ENCODE measurements at regions not wholly inside any gene's neighbourhood (a gene's known extent, or its start where the extent isn't known, plus 50 kb on each side); places are given as distances from the start of the nearest gene placed in this dataset.

DNA sequence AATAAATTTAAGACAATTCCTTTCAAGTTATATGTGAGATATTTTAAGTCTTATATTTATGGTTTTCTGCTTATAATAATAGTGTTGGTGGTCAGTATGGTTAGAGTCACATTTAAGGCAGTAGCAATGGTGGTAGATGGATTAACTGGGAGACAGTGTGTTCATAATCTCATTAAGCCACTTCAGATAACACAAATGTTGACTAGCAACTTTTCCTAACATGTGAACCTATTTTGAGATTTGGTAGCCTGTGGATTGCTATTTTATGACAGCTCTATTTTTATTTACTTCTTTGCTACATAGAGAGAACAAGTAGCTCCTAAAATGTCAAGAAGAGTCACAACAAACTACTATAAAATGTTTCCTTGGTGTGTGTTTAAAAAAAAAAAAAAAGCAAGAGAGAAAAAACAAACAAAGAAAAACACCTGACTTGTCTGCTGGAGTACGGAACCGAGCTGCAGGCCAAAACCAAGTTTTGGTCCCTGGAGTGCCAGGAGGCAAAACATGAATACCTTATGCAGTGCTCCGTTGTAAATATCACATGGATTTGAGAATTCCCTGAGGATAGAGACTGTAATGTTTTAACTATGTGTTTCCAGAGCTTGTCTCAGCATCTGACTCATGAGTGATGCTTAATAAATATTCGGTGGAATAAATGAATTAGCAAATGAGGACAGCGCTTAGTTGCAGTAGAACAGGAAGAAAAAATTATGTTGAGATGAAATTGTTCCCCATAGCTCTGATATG, 457.1 kb upstream of the ROBO2 start:
- TF ChIP-seq, protein P1, sequence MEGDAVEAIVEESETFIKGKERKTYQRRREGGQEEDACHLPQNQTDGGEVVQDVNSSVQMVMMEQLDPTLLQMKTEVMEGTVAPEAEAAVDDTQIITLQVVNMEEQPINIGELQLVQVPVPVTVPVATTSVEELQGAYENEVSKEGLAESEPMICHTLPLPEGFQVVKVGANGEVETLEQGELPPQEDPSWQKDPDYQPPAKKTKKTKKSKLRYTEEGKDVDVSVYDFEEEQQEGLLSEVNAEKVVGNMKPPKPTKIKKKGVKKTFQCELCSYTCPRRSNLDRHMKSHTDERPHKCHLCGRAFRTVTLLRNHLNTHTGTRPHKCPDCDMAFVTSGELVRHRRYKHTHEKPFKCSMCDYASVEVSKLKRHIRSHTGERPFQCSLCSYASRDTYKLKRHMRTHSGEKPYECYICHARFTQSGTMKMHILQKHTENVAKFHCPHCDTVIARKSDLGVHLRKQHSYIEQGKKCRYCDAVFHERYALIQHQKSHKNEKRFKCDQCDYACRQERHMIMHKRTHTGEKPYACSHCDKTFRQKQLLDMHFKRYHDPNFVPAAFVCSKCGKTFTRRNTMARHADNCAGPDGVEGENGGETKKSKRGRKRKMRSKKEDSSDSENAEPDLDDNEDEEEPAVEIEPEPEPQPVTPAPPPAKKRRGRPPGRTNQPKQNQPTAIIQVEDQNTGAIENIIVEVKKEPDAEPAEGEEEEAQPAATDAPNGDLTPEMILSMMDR (conservative IDR thresholded peaks at IDR 0.05; ENCODE audit: low read depth, low read length), result no peak
- no peak overlapping the region for H3K4me3 ChIP-seq (ENCODE audit: low read depth, low read length)
- peak; percentile 7 for DNase-seq (ENCODE audit: low read depth)

DNA sequence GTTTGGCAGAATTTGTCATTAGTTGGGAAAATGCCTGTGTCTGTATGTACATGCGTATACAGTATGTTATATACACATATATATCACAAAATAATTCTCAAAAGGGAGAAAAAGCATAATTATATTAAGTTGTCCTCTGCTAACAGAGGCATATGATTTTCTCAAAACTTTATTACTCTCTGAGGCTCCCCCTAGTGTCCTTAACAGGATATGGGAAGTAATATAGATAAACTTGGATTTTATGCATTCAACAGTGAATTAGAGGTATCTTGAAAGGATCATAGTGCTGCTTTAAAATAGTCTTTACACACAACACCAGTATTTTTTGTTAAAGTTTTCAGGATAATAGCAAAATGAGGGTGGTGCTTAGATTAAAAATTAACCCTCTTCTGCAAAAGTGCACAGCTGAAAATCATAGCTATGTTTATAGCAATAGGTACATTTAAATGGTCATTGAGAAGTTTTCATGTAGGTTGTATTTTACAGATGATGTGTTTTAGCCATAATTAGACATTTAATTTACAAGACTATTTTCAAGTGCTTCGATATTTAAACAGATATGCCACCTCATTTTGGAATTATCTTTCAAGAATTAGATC, 454.0 kb upstream of the ROBO2 start:
- DNase-seq (ENCODE audit: low read depth), result peak; percentile 62
- H3K4me3 ChIP-seq (ENCODE audit: low read depth, low read length), result no peak overlapping the region
- TF ChIP-seq, protein P1 (conservative IDR thresholded peaks at IDR 0.05; ENCODE audit: low read depth, low read length), result peak; percentile 68

DNA sequence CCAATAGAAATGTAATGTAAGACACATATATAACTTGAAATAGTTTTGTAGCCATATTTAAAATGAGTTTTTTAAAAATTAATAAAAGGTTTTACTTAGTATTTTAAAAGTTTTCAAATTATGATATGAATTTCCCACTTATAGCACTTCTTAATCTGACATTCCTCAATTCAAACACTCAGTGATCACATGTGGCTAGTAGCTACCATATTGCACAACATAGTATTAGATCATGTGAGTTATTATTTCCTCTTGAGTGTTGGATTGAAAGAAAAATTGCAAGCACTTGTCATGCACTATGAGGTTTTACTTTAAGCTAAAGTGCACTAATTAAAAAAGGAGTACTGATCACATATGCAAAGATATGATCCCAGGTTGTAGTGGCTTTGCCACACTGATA, 453.4 kb upstream of the ROBO2 start:
- DNase-seq (ENCODE audit: low read depth), result peak; percentile 51
- TF ChIP-seq, protein P1 (conservative IDR thresholded peaks at IDR 0.05; ENCODE audit: low read depth, low read length), result no peak
- no peak overlapping the region for H3K4me3 ChIP-seq (ENCODE audit: low read depth, low read length)

DNA sequence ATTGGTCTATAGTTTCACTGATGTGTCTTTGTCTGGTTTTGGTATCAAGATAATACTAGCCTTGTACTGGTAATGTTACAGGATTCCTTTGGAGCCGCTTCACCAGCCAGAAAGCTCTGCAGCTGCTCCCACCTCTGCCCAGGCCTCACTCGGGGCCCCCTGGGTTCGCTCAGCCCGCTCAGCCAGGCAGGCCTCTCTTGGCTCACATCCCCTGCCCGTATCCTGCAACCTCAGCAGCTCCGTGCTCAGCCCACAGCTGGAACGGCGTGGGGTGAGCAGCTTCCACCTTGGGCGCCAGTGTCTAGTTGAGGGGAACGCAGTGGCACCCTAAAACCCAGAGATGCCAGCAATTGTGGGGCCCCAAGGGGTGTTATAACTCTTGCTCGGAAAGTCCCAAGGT, 429.7 kb upstream of the ROBO2 start:
- DNase-seq (ENCODE audit: low read depth), result no peak
- H3K4me3 ChIP-seq (ENCODE audit: low read depth, low read length), result no peak overlapping the region
- TF ChIP-seq, protein P1 (conservative IDR thresholded peaks at IDR 0.05; ENCODE audit: low read depth, low read length), result no peak

DNA sequence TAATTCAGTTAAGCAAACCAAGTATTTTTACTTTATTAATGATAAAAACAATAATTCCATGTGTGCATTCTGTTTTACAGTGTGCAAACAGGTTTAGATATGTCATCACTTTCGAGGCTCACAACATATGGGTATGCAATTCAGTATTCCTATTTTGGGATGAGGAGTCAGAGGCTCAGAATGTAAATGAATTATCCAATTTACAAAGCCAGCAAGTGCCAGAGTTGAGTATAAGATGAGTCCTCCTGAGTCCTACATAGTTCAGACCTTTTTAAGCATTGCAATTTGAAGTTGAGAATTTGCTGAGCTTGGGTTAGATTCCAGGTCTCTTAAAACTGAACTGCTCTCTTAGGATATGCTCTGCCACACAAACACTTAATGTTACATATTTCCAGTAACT, 424.2 kb upstream of the ROBO2 start:
- TF ChIP-seq, protein P1 (conservative IDR thresholded peaks at IDR 0.05; ENCODE audit: low read depth, low read length), result no peak
- H3K4me3 ChIP-seq (ENCODE audit: low read depth, low read length), result no peak overlapping the region
- no peak for DNase-seq (ENCODE audit: low read depth)

DNA sequence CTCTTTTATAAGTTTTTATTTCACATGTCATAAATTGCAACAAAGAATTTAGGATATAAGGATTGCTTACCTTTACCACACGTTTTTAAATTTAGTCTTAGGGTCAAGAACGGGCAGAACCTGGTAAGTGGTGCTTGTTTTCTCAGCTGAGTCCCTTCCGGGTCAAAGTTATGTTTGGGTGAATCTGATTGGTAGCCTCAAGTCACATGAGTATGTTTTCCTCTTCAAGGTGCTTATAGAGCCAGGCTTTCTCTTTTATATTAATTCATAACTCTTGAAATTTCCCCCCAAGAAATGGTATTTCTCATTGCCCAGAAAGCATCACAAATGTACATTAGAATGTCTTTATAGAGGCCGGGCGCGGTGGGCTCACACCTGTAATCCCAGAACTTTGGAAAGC, 415.7 kb upstream of the ROBO2 start:
- no peak overlapping the region for H3K4me3 ChIP-seq (ENCODE audit: low read depth, low read length)
- TF ChIP-seq, protein P1 (conservative IDR thresholded peaks at IDR 0.05; ENCODE audit: low read depth, low read length), result no peak
- DNase-seq (ENCODE audit: low read depth), result no peak

DNA sequence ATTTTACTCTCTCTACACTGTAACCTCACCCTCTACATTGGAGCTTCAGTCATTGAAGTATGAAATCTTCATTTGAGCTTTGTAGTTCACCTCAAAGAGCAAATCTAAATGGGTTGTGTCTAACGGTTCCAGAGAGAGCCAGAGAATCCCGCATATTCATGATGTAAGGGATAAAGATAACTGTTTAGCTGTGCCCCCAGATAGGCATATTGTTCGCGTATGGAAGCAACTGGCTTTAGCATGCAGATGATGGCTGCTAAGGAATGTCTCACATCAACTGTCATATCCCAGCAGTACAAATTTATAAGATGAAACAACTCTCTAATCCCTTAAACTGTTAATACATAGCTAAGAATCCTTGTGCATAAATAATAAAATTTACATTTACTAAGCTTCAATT, 412.7 kb upstream of the ROBO2 start:
- TF ChIP-seq, protein P1 (conservative IDR thresholded peaks at IDR 0.05; ENCODE audit: low read depth, low read length), result no peak
- no peak overlapping the region for H3K4me3 ChIP-seq (ENCODE audit: low read depth, low read length)
- no peak for DNase-seq (ENCODE audit: low read depth)
